CD14-positive monocyte (primary cell): ENCODE measurements at regions not wholly inside any gene's neighbourhood (a gene's known extent, or its start where the extent isn't known, plus 50 kb on each side); places are given as distances from the start of the nearest gene placed in this dataset.

Experiments
- DNase-seq, 3 donors: peaks; one replicate each; pipeline ENCODE4 v3.0.0-alpha.2; 2011 to 2022
- H2AFZ ChIP-seq: 2 replicates; pipeline ENCODE4 v1.6.0; 2012; ENCODE audit warnings: mild to moderate bottlenecking, low read depth, low read length, inconsistent platforms; ENCODE audit not compliant: insufficient read depth, poor library complexity, severe bottlenecking
- H3K27ac ChIP-seq, 2 donors: 1 replicate in 1 of 2; 2 replicates in 1 of 2; pipeline ENCODE4 v1.5.1; 2012 to 2013; ENCODE audit warnings: low read length in 2 of 2, control low read depth in 1 of 2, inconsistent platforms in 1 of 2, low read depth in 1 of 2, mild to moderate bottlenecking in 1 of 2
- H3K27me3 ChIP-seq, 2 donors: one replicate each; pipeline versions ENCODE4 v1.6.0 to v1.6.1; 2011 to 2013; ENCODE audit warnings: low read length in 2 of 2; ENCODE audit not compliant: control insufficient read depth in 2 of 2, insufficient read depth in 2 of 2
- H3K36me3 ChIP-seq, 2 donors: replicated peaks in 1 of 2; 1 replicate in 1 of 2; 2 replicates in 1 of 2; pipeline versions ENCODE4 v1.5.1 to v1.6.1; 2012 to 2013; ENCODE audit warnings: low read length in 2 of 2, control low read depth in 1 of 2, inconsistent platforms in 1 of 2, mild to moderate bottlenecking in 1 of 2; ENCODE audit not compliant: insufficient read depth in 2 of 2, control insufficient read depth in 1 of 2
- H3K4me1 ChIP-seq, 2 donors: 1 replicate in 1 of 2; 2 replicates in 1 of 2; pipeline versions ENCODE4 v1.5.1 to v1.6.1; 2012 to 2013; ENCODE audit warnings: low read length in 2 of 2, control low read depth in 1 of 2, inconsistent platforms in 1 of 2, mild to moderate bottlenecking in 1 of 2, moderate library complexity in 1 of 2; ENCODE audit not compliant: insufficient read depth in 2 of 2, control insufficient read depth in 1 of 2
- H3K4me2 ChIP-seq: replicated peaks from 2 replicates; pipeline ENCODE3; 2012; ENCODE audit warnings: low read length, moderate library complexity, mild to moderate bottlenecking; ENCODE audit not compliant: poor library complexity, severe bottlenecking; ENCODE audit errors: extremely low read depth
- H3K4me3 ChIP-seq, 3 experiments: fragments of 200-600 bp in 1 of 3; sonication (generic) in 1 of 3; replicated peaks in 1 of 3; 1 replicate in 2 of 3; 2 replicates in 1 of 3; pipeline ENCODE4 v1.5.1; 2011 to 2013; ENCODE audit warnings: low read length in 3 of 3, mild to moderate bottlenecking in 3 of 3, control low read depth in 2 of 3, low read depth in 2 of 3, inconsistent platforms in 1 of 3, moderate library complexity in 1 of 3
- H3K79me2 ChIP-seq: 2 replicates; pipeline ENCODE4 v1.6.0; 2012; ENCODE audit warnings: mild to moderate bottlenecking, control low read depth, inconsistent platforms, low read length, moderate library complexity; ENCODE audit not compliant: insufficient read depth
- H3K9ac ChIP-seq: 2 replicates; pipeline ENCODE4 v1.6.0; 2017; ENCODE audit warnings: low read length, mild to moderate bottlenecking; ENCODE audit not compliant: insufficient read depth, poor library complexity, severe bottlenecking
- H3K9me3 ChIP-seq, 2 donors: replicated peaks in 1 of 2; 1 replicate in 1 of 2; 2 replicates in 1 of 2; pipeline versions ENCODE4 v1.5.1 to v1.6.1; 2012 to 2013; ENCODE audit warnings: low read length in 2 of 2, control low read depth in 1 of 2; ENCODE audit not compliant: control insufficient read depth in 1 of 2, insufficient read depth in 1 of 2
- H4K20me1 ChIP-seq: 2 replicates; pipeline ENCODE4 v1.6.0; 2012; ENCODE audit warnings: mild to moderate bottlenecking, low read length, control low read depth, moderate library complexity; ENCODE audit not compliant: insufficient read depth
- H3K27ac Mint-ChIP-seq, 7 donors: one replicate each; pipeline ENCODE4 v1.8.0; 2020; ENCODE audit warnings: mild to moderate bottlenecking in 7 of 7, mixed read lengths in 7 of 7, moderate library complexity in 6 of 7, inconsistent platforms in 2 of 7
- H3K27me3 Mint-ChIP-seq, 3 donors: one replicate each; pipeline ENCODE4 v1.8.0; 2021 to 2022; ENCODE audit warnings: low read depth in 3 of 3, mild to moderate bottlenecking in 3 of 3, mixed read lengths in 3 of 3, moderate library complexity in 3 of 3, inconsistent platforms in 1 of 3
- H3K36me3 Mint-ChIP-seq, 2 donors: one replicate each; pipeline ENCODE4 v1.8.0; 2020; ENCODE audit warnings: mixed read lengths in 2 of 2, inconsistent platforms in 1 of 2, mild to moderate bottlenecking in 1 of 2
- H3K4me1 Mint-ChIP-seq: one replicate; pipeline ENCODE4 v1.8.0; 2020; ENCODE audit warnings: mild to moderate bottlenecking, mixed read lengths
- H3K4me3 Mint-ChIP-seq, 2 donors: one replicate each; pipeline ENCODE4 v1.8.0; 2020; ENCODE audit warnings: mild to moderate bottlenecking in 2 of 2, mixed read lengths in 2 of 2, moderate library complexity in 1 of 2
- H3K9me3 Mint-ChIP-seq, 7 donors: one replicate each; pipeline ENCODE4 v1.8.0; 2020 to 2022; ENCODE audit warnings: mixed read lengths in 7 of 7, mild to moderate bottlenecking in 6 of 7, moderate library complexity in 6 of 7, inconsistent platforms in 2 of 7
- WGBS: methylation state at CpG from one replicate; pipeline ENCODE4 v1.1.5; 2013; ENCODE audit warnings: missing lambda C conversion rate; ENCODE audit not compliant: insufficient coverage; 5-methylcytosine and 5-hydroxymethylcytosine counted together
- intact Hi-C, 2 donors: fragments of 100-400 bp; cut with micrococcal nuclease; formaldehyde crosslinking; loops; one replicate each; pipeline versions ENCODE4 v1.15.0 to v1.15.1; 2023
- TF ChIP-seq, protein P1 (sequence below): fragments of 200-600 bp; IDR thresholded peaks from one replicate; pipeline ENCODE4 v1.8.0; 2022; ENCODE audit warnings: antibody characterized with exemption, mild to moderate bottlenecking

DNA sequence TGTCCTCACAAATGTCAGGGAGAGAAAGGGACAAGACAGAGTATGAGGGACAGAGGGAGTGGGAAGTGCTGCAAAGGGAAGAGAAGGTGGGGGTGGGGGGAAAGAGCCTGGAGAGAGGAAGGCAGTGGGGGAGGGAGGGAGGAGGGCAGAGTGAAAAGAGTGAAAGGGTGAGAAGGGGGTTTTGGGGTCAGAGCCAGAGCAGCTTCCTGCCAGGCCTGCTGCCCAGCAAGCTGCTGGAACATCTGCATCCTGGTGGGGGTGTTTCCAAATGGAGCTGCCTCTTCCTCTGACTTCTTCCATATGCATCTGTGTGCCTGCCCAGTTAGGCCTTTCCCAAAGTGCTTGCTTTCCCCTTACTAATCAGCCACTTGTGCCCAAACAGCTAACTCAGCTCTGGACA lies 94.3 kb upstream of the CELF4 start:
- H3K9me3 Mint-ChIP-seq: peaks cover 0 to 5% (median under 1%) of the 10 kb centered on the region in 7 donors
- Histone ChIP-seq H2AFZ (no peak overlapping the region), H3K9me3 (no peaks in the 10 kb centered on the region), H3K27ac (no peak overlapping the region), H3K79me2 (no peaks in the 10 kb centered on the region), H3K27me3 (no peaks in the 10 kb centered on the region), H3K4me2 (no peak overlapping the region), H3K36me3 (no peaks in the 10 kb centered on the region), H3K9ac (no peak overlapping the region), H3K4me1 (no peaks in the 10 kb centered on the region), H4K20me1 (no peaks in the 10 kb centered on the region), H3K4me3 (no peak overlapping the region)
- peaks cover 0 to 2% (median 2%) of the 10 kb centered on the region in 3 donors for H3K27me3 Mint-ChIP-seq
- no peaks in the 10 kb centered on the region for H3K36me3 Mint-ChIP-seq
- TF ChIP-seq, protein P1, sequence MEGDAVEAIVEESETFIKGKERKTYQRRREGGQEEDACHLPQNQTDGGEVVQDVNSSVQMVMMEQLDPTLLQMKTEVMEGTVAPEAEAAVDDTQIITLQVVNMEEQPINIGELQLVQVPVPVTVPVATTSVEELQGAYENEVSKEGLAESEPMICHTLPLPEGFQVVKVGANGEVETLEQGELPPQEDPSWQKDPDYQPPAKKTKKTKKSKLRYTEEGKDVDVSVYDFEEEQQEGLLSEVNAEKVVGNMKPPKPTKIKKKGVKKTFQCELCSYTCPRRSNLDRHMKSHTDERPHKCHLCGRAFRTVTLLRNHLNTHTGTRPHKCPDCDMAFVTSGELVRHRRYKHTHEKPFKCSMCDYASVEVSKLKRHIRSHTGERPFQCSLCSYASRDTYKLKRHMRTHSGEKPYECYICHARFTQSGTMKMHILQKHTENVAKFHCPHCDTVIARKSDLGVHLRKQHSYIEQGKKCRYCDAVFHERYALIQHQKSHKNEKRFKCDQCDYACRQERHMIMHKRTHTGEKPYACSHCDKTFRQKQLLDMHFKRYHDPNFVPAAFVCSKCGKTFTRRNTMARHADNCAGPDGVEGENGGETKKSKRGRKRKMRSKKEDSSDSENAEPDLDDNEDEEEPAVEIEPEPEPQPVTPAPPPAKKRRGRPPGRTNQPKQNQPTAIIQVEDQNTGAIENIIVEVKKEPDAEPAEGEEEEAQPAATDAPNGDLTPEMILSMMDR: no peak
- no peaks in the 10 kb centered on the region for H3K4me1 Mint-ChIP-seq
- peak overlapping the region in 1 of 7 donors; percentile 22 for H3K27ac Mint-ChIP-seq
- no peak for DNase-seq
- intact Hi-C loops: no loop called here
- H3K4me3 Mint-ChIP-seq: no peak overlapping the region

DNA sequence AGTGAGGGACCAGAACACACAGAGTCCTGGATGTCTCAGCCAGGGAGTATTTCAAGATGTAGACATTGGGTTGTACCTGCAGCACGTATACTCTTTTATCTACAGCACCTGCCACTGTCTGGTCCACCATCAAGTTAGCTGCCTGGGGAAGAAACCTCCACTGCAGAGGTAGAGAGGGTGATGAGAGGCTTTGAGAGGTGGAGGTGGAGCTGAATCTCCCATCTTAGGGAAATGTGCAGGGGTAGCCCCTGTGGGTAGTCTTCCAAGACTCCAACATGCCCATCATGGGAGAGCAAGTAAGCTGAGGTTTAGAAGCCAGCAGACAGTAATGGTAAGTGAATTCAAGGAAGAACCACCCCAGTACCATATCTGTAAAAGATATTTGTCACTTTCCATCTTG lies 93.3 kb upstream of the CELF4 start:
- no peaks in the 10 kb centered on the region for H3K4me1 ChIP-seq
- no peak overlapping the region for H3K9ac ChIP-seq
- H3K9me3 Mint-ChIP-seq: peaks cover 1 to 5% (median 3%) of the 10 kb centered on the region in 7 donors
- no peak overlapping the region for H3K4me3 ChIP-seq
- H3K27me3 Mint-ChIP-seq: peaks cover under 1 to 2% (median 2%) of the 10 kb centered on the region in 3 donors
- H2AFZ ChIP-seq: no peak overlapping the region
- no CpG with 5 or more reads among the region's 1 CpG for WGBS
- no peaks in the 10 kb centered on the region for H3K4me1 Mint-ChIP-seq
- H3K27ac Mint-ChIP-seq: no peak overlapping the region
- intact Hi-C loops: no loop called here
- H3K9me3 ChIP-seq: no peaks in the 10 kb centered on the region
- H3K4me2 ChIP-seq: no peak overlapping the region
- H3K27ac ChIP-seq: no peak overlapping the region
- no peaks in the 10 kb centered on the region for H3K79me2 ChIP-seq
- no peak overlapping the region for H3K4me3 Mint-ChIP-seq
- H3K27me3 ChIP-seq: no peaks in the 10 kb centered on the region
- no peak for DNase-seq
- H3K36me3 Mint-ChIP-seq: no peaks in the 10 kb centered on the region
- H3K36me3 ChIP-seq: no peaks in the 10 kb centered on the region
- TF ChIP-seq, protein P1: no peak
- no peaks in the 10 kb centered on the region for H4K20me1 ChIP-seq
